ENCODE measurements at regions not wholly inside any gene's neighbourhood (a gene's known extent, or its start where the extent isn't known, plus 50 kb on each side); places are given as distances from the start of the nearest gene placed in this dataset.

GRCh38 chr15:70167155-70167554 is 69.4 kb upstream of the TLE3 start:
- no peak overlapping the region for H3K4me3 ChIP-seq (ENCODE audit: low read depth, low read length)
- no peaks in the 10 kb centered on the region for H3K36me3 ChIP-seq (ENCODE audit: control insufficient read depth, insufficient read depth, low read length)
- DNase-seq (ENCODE audit: low read depth), result no peak
- peaks cover 8% of the 10 kb centered on the region for H3K27me3 ChIP-seq (ENCODE audit: control insufficient read depth, insufficient read depth, low read length)
- TF ChIP-seq, protein P1, sequence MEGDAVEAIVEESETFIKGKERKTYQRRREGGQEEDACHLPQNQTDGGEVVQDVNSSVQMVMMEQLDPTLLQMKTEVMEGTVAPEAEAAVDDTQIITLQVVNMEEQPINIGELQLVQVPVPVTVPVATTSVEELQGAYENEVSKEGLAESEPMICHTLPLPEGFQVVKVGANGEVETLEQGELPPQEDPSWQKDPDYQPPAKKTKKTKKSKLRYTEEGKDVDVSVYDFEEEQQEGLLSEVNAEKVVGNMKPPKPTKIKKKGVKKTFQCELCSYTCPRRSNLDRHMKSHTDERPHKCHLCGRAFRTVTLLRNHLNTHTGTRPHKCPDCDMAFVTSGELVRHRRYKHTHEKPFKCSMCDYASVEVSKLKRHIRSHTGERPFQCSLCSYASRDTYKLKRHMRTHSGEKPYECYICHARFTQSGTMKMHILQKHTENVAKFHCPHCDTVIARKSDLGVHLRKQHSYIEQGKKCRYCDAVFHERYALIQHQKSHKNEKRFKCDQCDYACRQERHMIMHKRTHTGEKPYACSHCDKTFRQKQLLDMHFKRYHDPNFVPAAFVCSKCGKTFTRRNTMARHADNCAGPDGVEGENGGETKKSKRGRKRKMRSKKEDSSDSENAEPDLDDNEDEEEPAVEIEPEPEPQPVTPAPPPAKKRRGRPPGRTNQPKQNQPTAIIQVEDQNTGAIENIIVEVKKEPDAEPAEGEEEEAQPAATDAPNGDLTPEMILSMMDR (IDR thresholded peaks at IDR 0.05; ENCODE audit: insufficient read depth, low read length, poor library complexity, severe bottlenecking), result no peak

GRCh38 chr15:70166506-70167087 is 68.9 kb upstream of the TLE3 start:
- no peak for DNase-seq (ENCODE audit: low read depth)
- TF ChIP-seq, protein P1 (IDR thresholded peaks at IDR 0.05; ENCODE audit: insufficient read depth, low read length, poor library complexity, severe bottlenecking), result no peak

DNA sequence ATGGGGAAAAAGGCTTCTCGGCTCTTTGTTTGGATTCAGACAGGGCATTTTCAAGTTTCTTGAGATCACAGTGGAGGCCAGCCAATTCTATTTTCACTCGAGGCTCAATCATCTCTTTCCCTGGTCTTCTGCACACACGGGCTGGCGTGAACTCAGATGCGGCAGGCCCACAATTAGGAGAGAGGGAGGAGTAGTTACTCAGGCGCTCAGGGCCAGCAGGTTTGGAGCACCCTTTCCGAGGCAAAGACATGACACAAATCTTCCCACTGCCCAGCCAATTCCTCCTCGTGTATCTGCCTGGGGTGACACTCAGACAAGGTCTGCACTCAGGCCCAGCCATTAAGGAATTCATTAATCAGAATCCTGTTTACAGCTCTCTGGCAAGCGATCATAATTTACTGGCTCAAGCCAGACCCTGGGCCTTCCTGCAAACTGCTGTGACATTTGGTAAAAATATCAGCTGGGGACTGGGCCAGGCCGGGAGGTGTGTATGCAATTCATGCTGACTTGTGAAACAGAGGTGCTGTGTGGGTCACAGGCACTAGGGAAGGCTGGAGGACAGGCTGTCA is 68.1 kb upstream of the TLE3 start:
- peaks cover 9% of the 10 kb centered on the region for H3K27me3 ChIP-seq (ENCODE audit: control insufficient read depth, insufficient read depth, low read length)
- no peak for DNase-seq (ENCODE audit: low read depth)
- no peak overlapping the region for H3K4me3 ChIP-seq (ENCODE audit: low read depth, low read length)
- TF ChIP-seq, protein P1 (IDR thresholded peaks at IDR 0.05; ENCODE audit: insufficient read depth, low read length, poor library complexity, severe bottlenecking), result no peak
- H3K36me3 ChIP-seq (ENCODE audit: control insufficient read depth, insufficient read depth, low read length), result no peaks in the 10 kb centered on the region

More at GRCh38 chr15:70166506-70167087, 68.9 kb upstream of the TLE3 start:
- Histone ChIP-seq H3K4me3 (ENCODE audit: low read depth, low read length) (no peak overlapping the region), H3K36me3 (ENCODE audit: control insufficient read depth, insufficient read depth, low read length) (no peaks in the 10 kb centered on the region), H3K27me3 (ENCODE audit: control insufficient read depth, insufficient read depth, low read length) (peaks cover 4% of the 10 kb centered on the region)

DNA sequence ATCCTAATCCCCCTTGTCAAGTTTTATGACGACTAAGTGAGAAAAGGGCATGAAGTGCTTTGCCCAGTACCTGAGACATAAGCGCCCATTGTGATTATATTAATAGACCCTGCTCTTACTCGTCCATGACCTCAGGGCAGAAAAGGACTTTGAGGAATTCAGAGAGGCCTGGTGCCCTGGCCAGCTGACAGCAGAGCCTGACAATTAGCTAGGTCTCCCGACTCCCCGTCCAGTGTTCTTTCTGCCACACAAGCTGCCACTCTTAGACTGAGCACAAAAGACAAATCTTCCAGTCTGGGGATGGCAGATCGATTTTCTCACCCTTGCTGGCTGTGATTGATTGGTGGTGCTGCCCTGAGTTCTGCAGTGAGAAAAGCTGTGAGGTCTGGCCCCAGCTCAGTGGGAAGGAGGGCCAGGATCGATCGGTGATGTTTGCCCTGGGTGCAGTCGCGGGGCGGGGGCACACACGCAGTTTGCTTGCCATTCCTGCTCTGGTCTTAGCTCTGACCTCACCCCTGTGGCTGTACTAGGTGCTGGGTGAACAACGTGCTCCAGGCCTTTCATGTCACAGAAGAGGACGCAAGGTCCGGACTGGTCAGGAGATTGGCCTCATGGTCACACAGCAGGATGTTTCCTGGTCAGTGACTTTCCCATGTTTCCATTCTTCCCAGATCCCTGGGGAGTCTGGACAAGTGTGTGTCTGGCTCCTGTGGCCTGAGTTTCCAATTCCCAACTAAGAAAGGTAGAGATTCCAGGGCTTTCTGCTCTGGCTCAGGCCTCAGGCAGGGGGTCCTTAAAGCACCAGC is 67.4 kb upstream of the TLE3 start:
- TF ChIP-seq, protein P1 (IDR thresholded peaks at IDR 0.05; ENCODE audit: insufficient read depth, low read length, poor library complexity, severe bottlenecking), result no peak
- Histone ChIP-seq H3K36me3 (ENCODE audit: control insufficient read depth, insufficient read depth, low read length) (no peaks in the 10 kb centered on the region), H3K27me3 (ENCODE audit: control insufficient read depth, insufficient read depth, low read length) (peaks cover 7% of the 10 kb centered on the region), H3K4me3 (ENCODE audit: low read depth, low read length) (no peak overlapping the region)
- no peak for DNase-seq (ENCODE audit: low read depth)

GRCh38 chr15:70164156-70164900 is 66.6 kb upstream of the TLE3 start:
- TF ChIP-seq, protein P1 (IDR thresholded peaks at IDR 0.05; ENCODE audit: insufficient read depth, low read length, poor library complexity, severe bottlenecking), result no peak
- no peak for DNase-seq (ENCODE audit: low read depth)
- Histone ChIP-seq H3K27me3 (ENCODE audit: control insufficient read depth, insufficient read depth, low read length) (peaks cover 7% of the 10 kb centered on the region), H3K36me3 (ENCODE audit: control insufficient read depth, insufficient read depth, low read length) (no peaks in the 10 kb centered on the region), H3K4me3 (ENCODE audit: low read depth, low read length) (no peak overlapping the region)
